ENCODE measurements at regions not wholly inside any gene's neighbourhood (a gene's known extent, or its start where the extent isn't known, plus 50 kb on each side); places are given as distances from the start of the nearest gene placed in this dataset.
"Not testable (repeated sequence)": the region's sequence is repeated elsewhere in the genome, so short reads cannot be mapped to it uniquely, and the experiment has no call there.

DNA sequence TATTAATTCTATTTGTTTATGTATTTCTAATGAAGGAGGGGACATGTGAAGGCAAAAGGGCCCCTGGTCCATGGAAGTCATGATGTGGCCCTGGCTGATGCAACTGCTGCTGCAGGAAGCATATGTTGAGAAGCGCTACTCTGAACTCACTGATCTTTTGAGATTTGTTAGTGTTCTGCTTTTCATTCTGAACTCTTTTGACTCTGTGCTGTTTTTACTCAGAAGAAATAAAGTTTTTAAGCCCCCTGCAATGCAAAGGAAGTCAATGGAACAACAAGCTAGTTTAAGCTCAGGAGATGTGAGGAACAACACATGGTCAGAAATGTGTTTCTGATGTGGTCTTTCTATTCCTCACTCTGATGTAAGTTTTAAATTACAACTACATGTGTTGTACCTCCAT, 88.9 kb upstream of the BTG1 start (continued):
- TF ChIP-seq, protein P1, sequence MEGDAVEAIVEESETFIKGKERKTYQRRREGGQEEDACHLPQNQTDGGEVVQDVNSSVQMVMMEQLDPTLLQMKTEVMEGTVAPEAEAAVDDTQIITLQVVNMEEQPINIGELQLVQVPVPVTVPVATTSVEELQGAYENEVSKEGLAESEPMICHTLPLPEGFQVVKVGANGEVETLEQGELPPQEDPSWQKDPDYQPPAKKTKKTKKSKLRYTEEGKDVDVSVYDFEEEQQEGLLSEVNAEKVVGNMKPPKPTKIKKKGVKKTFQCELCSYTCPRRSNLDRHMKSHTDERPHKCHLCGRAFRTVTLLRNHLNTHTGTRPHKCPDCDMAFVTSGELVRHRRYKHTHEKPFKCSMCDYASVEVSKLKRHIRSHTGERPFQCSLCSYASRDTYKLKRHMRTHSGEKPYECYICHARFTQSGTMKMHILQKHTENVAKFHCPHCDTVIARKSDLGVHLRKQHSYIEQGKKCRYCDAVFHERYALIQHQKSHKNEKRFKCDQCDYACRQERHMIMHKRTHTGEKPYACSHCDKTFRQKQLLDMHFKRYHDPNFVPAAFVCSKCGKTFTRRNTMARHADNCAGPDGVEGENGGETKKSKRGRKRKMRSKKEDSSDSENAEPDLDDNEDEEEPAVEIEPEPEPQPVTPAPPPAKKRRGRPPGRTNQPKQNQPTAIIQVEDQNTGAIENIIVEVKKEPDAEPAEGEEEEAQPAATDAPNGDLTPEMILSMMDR (IDR thresholded peaks at IDR 0.05 in 2 of 3, conservative IDR thresholded peaks at IDR 0.05 in 1 of 3; ENCODE audit: borderline replicate concordance in 1 of 3, insufficient read depth in 1 of 3, low read depth in 2 of 3, low read length in 2 of 3): no peak

DNA sequence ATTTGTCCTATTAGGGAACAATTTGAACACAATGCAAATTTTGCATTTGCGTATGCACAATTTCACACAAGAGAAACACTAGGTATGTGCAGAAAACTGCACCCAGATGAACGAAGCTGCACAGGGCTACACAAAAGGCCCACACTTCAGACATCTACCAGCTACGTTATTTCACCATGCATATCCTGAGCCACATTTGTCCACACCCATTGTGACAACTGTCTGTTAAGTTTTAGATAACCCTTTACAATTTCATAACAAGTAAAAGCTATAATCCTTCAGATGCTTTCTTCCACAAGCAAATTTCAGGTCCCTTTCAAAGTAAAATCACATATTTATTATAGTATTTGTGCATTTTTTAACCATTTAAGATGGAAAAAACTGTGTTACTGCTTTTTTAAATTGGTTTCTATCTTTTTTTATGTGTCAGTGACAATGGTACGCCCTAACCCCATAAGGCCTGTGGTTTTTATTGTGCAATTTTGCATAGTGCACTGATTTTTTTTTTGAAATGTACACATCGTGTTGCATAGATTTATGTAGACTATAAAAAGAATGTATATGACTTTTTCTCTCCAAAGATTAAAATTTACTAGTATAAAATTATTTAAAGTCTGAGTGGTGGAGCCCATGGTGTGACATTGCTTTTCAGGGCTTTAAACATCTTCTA, 87.8 kb upstream of the BTG1 start:
- POLR2A ChIA-PET: no interaction called here

DNA sequence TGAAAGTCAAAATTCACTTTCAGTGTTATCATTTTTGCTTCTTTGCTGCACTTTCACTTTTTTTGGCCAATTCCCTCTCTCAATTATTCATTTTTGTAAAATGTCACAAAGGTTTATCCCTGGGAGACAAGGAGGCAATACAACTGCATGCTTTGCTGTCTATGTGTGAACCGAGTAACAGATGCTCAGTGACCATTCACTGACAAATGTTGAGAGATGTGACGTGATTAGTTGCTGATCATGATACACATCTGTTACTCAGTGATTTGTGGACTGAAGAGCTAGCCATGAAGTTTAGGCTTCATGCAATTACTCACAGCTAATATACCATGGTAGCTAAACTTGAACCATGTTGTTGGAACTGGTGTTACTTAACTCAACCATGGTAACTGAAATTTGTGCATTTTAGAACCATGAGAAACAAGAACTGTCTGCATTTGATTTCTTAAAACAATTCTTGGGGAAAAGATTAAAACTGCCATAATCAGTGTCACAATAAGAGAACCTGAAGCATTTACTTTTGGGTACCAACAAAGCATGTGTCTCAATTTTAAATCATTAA, 86.8 kb upstream of the BTG1 start:
- ATAC-seq; H3K4me2 ChIP-seq (ENCODE audit: low read length); intact Hi-C loops (cut with micrococcal nuclease); H3K79me2 ChIP-seq (ENCODE audit: insufficient read depth, low read length); H3K27ac ChIP-seq (ENCODE audit: low read depth, low read length); RAD21 ChIA-PET (ENCODE audit: low non-redundant PET in 1 of 2, low total read pairs in 2 of 2, uncharacterized antibody in 2 of 2, unreplicated experiment in 2 of 2); DNase-seq (ENCODE audit: low read depth, low spot score); H4K20me1 ChIP-seq (ENCODE audit: insufficient read depth); H3K36me3 ChIP-seq (ENCODE audit: control insufficient read depth in 1 of 2, insufficient read depth in 2 of 2, low read length in 2 of 2); H3K4me1 ChIP-seq (ENCODE audit: control insufficient read depth in 1 of 2, insufficient read depth in 2 of 2, low read length in 2 of 2); H3K9me3 ChIP-seq (ENCODE audit: control insufficient read depth in 1 of 2, insufficient read depth in 1 of 2, low read depth in 1 of 2, low read length in 2 of 2); H3K9me2 ChIP-seq (ENCODE audit: insufficient read depth); H3K4me3 ChIP-seq (replicated peaks in 1 of 2; ENCODE audit: low read depth in 1 of 2, low read length in 2 of 2); H3K27me3 ChIP-seq (ENCODE audit: insufficient read depth, low read length); H2AFZ ChIP-seq (ENCODE audit: low read depth, low read length, poor library complexity, severe bottlenecking); CTCF ChIA-PET; H3K9ac ChIP-seq (ENCODE audit: low read length); BruUV-seq (replicated peaks); POLR2A ChIA-PET: not testable (repeated sequence)

More for the DNA sequence above, 87.8 kb upstream of the BTG1 start:
- CTCF ChIA-PET: no interaction called here
- no TSS peak for BruUV-seq (replicated peaks)
- no peaks in the 10 kb centered on the region for H3K4me1 ChIP-seq (ENCODE audit: control insufficient read depth in 1 of 2, insufficient read depth in 2 of 2, low read length in 2 of 2)
- H3K27me3 ChIP-seq (ENCODE audit: insufficient read depth, low read length): no peaks in the 10 kb centered on the region
- TF ChIP-seq, protein P2, sequence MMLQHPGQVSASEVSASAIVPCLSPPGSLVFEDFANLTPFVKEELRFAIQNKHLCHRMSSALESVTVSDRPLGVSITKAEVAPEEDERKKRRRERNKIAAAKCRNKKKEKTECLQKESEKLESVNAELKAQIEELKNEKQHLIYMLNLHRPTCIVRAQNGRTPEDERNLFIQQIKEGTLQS (IDR thresholded peaks at IDR 0.05): no peak
- no peak for TF ChIP-seq SRF (IDR thresholded peaks at IDR 0.05; ENCODE audit: low read depth)
- no peak for TF ChIP-seq EGR1 (IDR thresholded peaks at IDR 0.05; ENCODE audit: low read depth)
- TF ChIP-seq RAD21 (IDR thresholded peaks at IDR 0.05; ENCODE audit: low read depth): no peak
- no peak for TF ChIP-seq ZFX (IDR thresholded peaks at IDR 0.05)
- TF ChIP-seq CEBPB (IDR thresholded peaks at IDR 0.05; ENCODE audit: low read depth): no peak
- no peak for TF ChIP-seq ELF1 (IDR thresholded peaks at IDR 0.05; ENCODE audit: borderline replicate concordance, low read depth)
- no peak for TF ChIP-seq POLR2A (IDR thresholded peaks at IDR 0.05; ENCODE audit: borderline replicate concordance, extremely low read depth, insufficient read depth, insufficient read length)
- no peak for DNase-seq (ENCODE audit: low read depth, low spot score)
- no peak overlapping the region for H3K4me3 ChIP-seq (replicated peaks in 1 of 2; ENCODE audit: low read depth in 1 of 2, low read length in 2 of 2)
- intact Hi-C loops (cut with micrococcal nuclease): no loop called here
- H3K9me2 ChIP-seq (ENCODE audit: insufficient read depth): no peaks in the 10 kb centered on the region
- RAD21 ChIA-PET (ENCODE audit: low non-redundant PET in 1 of 2, low total read pairs in 2 of 2, uncharacterized antibody in 2 of 2, unreplicated experiment in 2 of 2): no interaction called here
- H2AFZ ChIP-seq (ENCODE audit: low read depth, low read length, poor library complexity, severe bottlenecking): no peak overlapping the region
- no peaks in the 10 kb centered on the region for H3K36me3 ChIP-seq (ENCODE audit: control insufficient read depth in 1 of 2, insufficient read depth in 2 of 2, low read length in 2 of 2)
- no peak for ATAC-seq
- H3K4me2 ChIP-seq (ENCODE audit: low read length): no peak overlapping the region
- H3K27ac ChIP-seq (ENCODE audit: low read depth, low read length): no peak overlapping the region
- H4K20me1 ChIP-seq (ENCODE audit: insufficient read depth): no peaks in the 10 kb centered on the region
- H3K9me3 ChIP-seq (ENCODE audit: control insufficient read depth in 1 of 2, insufficient read depth in 1 of 2, low read depth in 1 of 2, low read length in 2 of 2): no peaks in the 10 kb centered on the region
- H3K9ac ChIP-seq (ENCODE audit: low read length): no peak overlapping the region
- H3K79me2 ChIP-seq (ENCODE audit: insufficient read depth, low read length): no peaks in the 10 kb centered on the region

DNA sequence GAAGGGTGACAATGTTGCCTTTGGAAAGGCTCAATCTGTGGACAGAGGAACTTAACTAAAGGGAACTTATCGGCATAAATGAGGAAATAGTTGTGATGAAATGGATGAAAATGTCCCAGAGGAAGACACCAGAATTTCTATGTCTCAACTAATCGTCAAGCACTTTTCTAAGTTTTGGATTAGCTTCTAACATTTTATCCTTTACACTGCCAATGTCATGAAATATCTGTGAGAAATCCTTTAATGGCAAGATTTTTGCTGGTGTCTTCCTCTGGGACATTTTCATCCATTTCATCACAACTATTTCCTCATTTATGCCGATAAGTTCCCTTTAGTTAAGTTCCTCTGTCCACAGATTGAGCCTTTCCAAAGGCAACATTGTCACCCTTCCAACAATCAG, 86.3 kb upstream of the BTG1 start:
- POLR2A ChIA-PET: not testable (repeated sequence)

More for the DNA sequence above, 86.3 kb upstream of the BTG1 start:
- H3K4me1 ChIP-seq (ENCODE audit: control insufficient read depth in 1 of 2, insufficient read depth in 2 of 2, low read length in 2 of 2); H3K4me3 ChIP-seq (replicated peaks in 1 of 2; ENCODE audit: low read depth in 1 of 2, low read length in 2 of 2); DNase-seq (ENCODE audit: low read depth, low spot score); BruUV-seq (replicated peaks); H3K9me3 ChIP-seq (ENCODE audit: control insufficient read depth in 1 of 2, insufficient read depth in 1 of 2, low read depth in 1 of 2, low read length in 2 of 2); H3K27ac ChIP-seq (ENCODE audit: low read depth, low read length); RAD21 ChIA-PET (ENCODE audit: low non-redundant PET in 1 of 2, low total read pairs in 2 of 2, uncharacterized antibody in 2 of 2, unreplicated experiment in 2 of 2); H3K36me3 ChIP-seq (ENCODE audit: control insufficient read depth in 1 of 2, insufficient read depth in 2 of 2, low read length in 2 of 2); H3K9ac ChIP-seq (ENCODE audit: low read length); H3K9me2 ChIP-seq (ENCODE audit: insufficient read depth); H3K4me2 ChIP-seq (ENCODE audit: low read length); CTCF ChIA-PET; ATAC-seq; intact Hi-C loops (cut with micrococcal nuclease); H4K20me1 ChIP-seq (ENCODE audit: insufficient read depth); H2AFZ ChIP-seq (ENCODE audit: low read depth, low read length, poor library complexity, severe bottlenecking); H3K27me3 ChIP-seq (ENCODE audit: insufficient read depth, low read length); H3K79me2 ChIP-seq (ENCODE audit: insufficient read depth, low read length): not testable (repeated sequence)

Data from HCT116 (cell line).